SIG-M5 treated with dmso at 0.1 percent for 504 hours (cell line): ENCODE measurements at regions not wholly inside any gene's neighbourhood (a gene's known extent, or its start where the extent isn't known, plus 50 kb on each side); places are given as distances from the start of the nearest gene placed in this dataset.

Source experiments
- DNase-seq: peaks from one replicate; lab custom pipeline; 2025; ENCODE audit not compliant: unreplicated experiment; lab: John Stamatoyannopoulos, UW

GRCh38 chr1:177848577-177848976 lies 121.3 kb downstream of the SEC16B start:
- DNase-seq, result no peak

GRCh38 chr1:177847843-177848242 lies 122.0 kb downstream of the SEC16B start:
- no peak for DNase-seq

GRCh38 chr1:177838907-177839485 lies 130.9 kb downstream of the SEC16B start:
- DNase-seq, result no peak

- DNase-seq, result no peak
Observed at GRCh38 chr1:177833631-177834030, 136.2 kb downstream of the SEC16B start.

- DNase-seq, result no peak
Observed at GRCh38 chr1:177830531-177831135, 139.2 kb downstream of the SEC16B start.

GRCh38 chr1:177825276-177825901 lies 144.5 kb downstream of the SEC16B start:
- DNase-seq, result no peak

GRCh38 chr1:177824508-177824982 lies 145.3 kb downstream of the SEC16B start:
- no peak for DNase-seq

GRCh38 chr1:177820213-177820612 lies 149.6 kb downstream of the SEC16B start:
- no peak for DNase-seq

- DNase-seq, result no peak
Observed at GRCh38 chr1:177817937-177818875, 151.7 kb downstream of the SEC16B start.

- no peak for DNase-seq
Observed at GRCh38 chr1:177812650-177813049, 157.2 kb downstream of the SEC16B start.

GRCh38 chr1:177812144-177812543 lies 157.7 kb downstream of the SEC16B start:
- DNase-seq, result no peak

- DNase-seq, result no peak
Observed at GRCh38 chr1:177811429-177811828, 158.4 kb downstream of the SEC16B start.

GRCh38 chr1:177809819-177810218 lies 160.0 kb downstream of the SEC16B start:
- no peak for DNase-seq

GRCh38 chr1:177802304-177802703 lies 167.6 kb downstream of the SEC16B start:
- DNase-seq, result no peak

- DNase-seq, result no peak
Observed at GRCh38 chr1:177801790-177802189, 168.1 kb downstream of the SEC16B start.

GRCh38 chr1:177800400-177801088 lies 169.3 kb downstream of the SEC16B start:
- no peak for DNase-seq

- no peak for DNase-seq
Observed at GRCh38 chr1:177799746-177800145, 170.1 kb downstream of the SEC16B start.

GRCh38 chr1:177798614-177799013 lies 171.2 kb downstream of the SEC16B start:
- no peak for DNase-seq

- no peak for DNase-seq
Observed at GRCh38 chr1:177796561-177796960, 173.3 kb downstream of the SEC16B start.

GRCh38 chr1:177794376-177794991 lies 175.4 kb downstream of the SEC16B start:
- DNase-seq, result no peak
